HEK293T (cell line): ENCODE measurements at regions not wholly inside any gene's neighbourhood (a gene's known extent, or its start where the extent isn't known, plus 50 kb on each side); places are given as distances from the start of the nearest gene placed in this dataset.

Experiments used
- CTCF ChIA-PET: fragments of 350-600 bp; formaldehyde crosslinking; extraction: SDS; loops from one replicate; lab custom pipeline; 2021; ENCODE audit warnings: antibody characterized with exemption, inconsistent platforms; lab: Yijun Ruan, JAX
- POLR2A ChIA-PET: fragments of 350-600 bp; formaldehyde crosslinking; extraction: SDS; loops from one replicate; lab custom pipeline; 2020; ENCODE audit warnings: antibody characterized with exemption, inconsistent platforms; lab: Yijun Ruan, JAX
- DNase-seq: peaks from one replicate; pipeline ENCODE4 v3.0.0; 2012; ENCODE audit warnings: mixed read lengths; ENCODE audit errors: extremely low spot score
- ARNT ChIP-seq: fragments of 450-650 bp; IDR thresholded peaks from 2 replicates; pipeline ENCODE4 v1.6.1; 2017; ENCODE audit warnings: mild to moderate bottlenecking
- BHLHE40 ChIP-seq: fragments of 450-650 bp; IDR thresholded peaks from 2 replicates; pipeline ENCODE4 v1.6.1; 2016; ENCODE audit warnings: mild to moderate bottlenecking, moderate library complexity, borderline replicate concordance
- CTBP1 ChIP-seq: fragments of 450-650 bp; IDR thresholded peaks from 2 replicates; pipeline ENCODE4 v1.6.1; 2016; ENCODE audit warnings: borderline replicate concordance
- ELF4 ChIP-seq: fragments of 450-650 bp; IDR thresholded peaks from 2 replicates; pipeline ENCODE4 v1.6.1; 2017; ENCODE audit warnings: antibody characterized with exemption
- FOXA1 ChIP-seq: fragments of 450-650 bp; IDR thresholded peaks from 2 replicates; pipeline ENCODE4 v1.6.1; 2016; ENCODE audit warnings: mild to moderate bottlenecking
- FOXK2 ChIP-seq: fragments of 450-650 bp; IDR thresholded peaks from 2 replicates; pipeline ENCODE4 v1.6.1; 2016; ENCODE audit warnings: mild to moderate bottlenecking
- FOXM1 ChIP-seq: fragments of 450-650 bp; IDR thresholded peaks from 2 replicates; pipeline ENCODE4 v1.6.1; 2017; ENCODE audit warnings: mild to moderate bottlenecking, borderline replicate concordance
- HDGF ChIP-seq: fragments of 450-650 bp; IDR thresholded peaks from 2 replicates; pipeline ENCODE4 v1.6.1; 2017; ENCODE audit warnings: antibody characterized with exemption, borderline replicate concordance
- L3MBTL2 ChIP-seq: fragments of 450-650 bp; conservative IDR thresholded peaks from 2 replicates; pipeline ENCODE4 v1.6.1; 2016; ENCODE audit warnings: mild to moderate bottlenecking
- LEF1 ChIP-seq: fragments of 450-650 bp; IDR thresholded peaks from 2 replicates; pipeline ENCODE4 v1.6.1; 2017; ENCODE audit warnings: mild to moderate bottlenecking, borderline replicate concordance
- NFRKB ChIP-seq: fragments of 450-650 bp; IDR thresholded peaks from 2 replicates; pipeline ENCODE4 v1.6.1; 2016; ENCODE audit warnings: mild to moderate bottlenecking, moderate library complexity
- SP1 ChIP-seq: fragments of 450-650 bp; IDR thresholded peaks from 2 replicates; pipeline ENCODE4 v1.6.1; 2017
- SUZ12 ChIP-seq: fragments of 450-650 bp; IDR thresholded peaks from 2 replicates; pipeline ENCODE4 v1.6.1; 2016; ENCODE audit warnings: mild to moderate bottlenecking
- TARDBP ChIP-seq: fragments of 450-650 bp; IDR thresholded peaks from 2 replicates; pipeline ENCODE4 v1.6.1; 2016
- ZNF384 ChIP-seq: fragments of 450-650 bp; IDR thresholded peaks from 2 replicates; pipeline ENCODE4 v1.6.1; 2016
- TF ChIP-seq, protein P1 (sequence below): fragments of 450-650 bp; IDR thresholded peaks from 2 replicates; pipeline ENCODE4 v1.6.1; 2016

GRCh38 chr2:34373586-34374233, 774.6 kb upstream of the FAM98A start:
- ChIA-PET POLR2A (no interaction called here), CTCF (no interaction called here)
- DNase-seq, result no peak
- TF ChIP-seq FOXM1 (no peak), BHLHE40 (no peak), L3MBTL2 (no peak), ZNF384 (no peak), FOXK2 (no peak), TARDBP (no peak), CTBP1 (no peak)
- TF ChIP-seq, protein P1, sequence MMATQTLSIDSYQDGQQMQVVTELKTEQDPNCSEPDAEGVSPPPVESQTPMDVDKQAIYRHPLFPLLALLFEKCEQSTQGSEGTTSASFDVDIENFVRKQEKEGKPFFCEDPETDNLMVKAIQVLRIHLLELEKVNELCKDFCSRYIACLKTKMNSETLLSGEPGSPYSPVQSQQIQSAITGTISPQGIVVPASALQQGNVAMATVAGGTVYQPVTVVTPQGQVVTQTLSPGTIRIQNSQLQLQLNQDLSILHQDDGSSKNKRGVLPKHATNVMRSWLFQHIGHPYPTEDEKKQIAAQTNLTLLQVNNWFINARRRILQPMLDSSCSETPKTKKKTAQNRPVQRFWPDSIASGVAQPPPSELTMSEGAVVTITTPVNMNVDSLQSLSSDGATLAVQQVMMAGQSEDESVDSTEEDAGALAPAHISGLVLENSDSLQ, result no peak

DNA sequence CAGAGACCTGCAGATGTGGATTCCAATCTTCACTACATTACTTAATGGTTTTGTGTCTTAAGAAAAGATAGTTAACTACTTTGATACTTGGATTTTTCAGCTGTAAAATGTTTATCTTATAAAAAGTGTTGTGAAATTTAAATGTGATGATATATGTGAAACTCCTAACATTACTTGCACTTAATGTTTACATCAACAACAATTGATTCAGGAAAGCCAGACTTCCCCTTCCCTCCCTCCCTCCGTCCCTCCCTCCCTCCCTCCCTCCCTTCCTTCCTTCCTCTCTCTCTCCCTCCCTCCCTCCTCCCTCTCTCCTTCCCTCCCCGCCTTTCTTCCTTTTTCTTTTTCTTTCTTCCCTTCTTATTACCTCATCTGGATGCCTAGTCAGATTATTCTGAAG, 773.9 kb upstream of the FAM98A start:
- DNase-seq, result no peak
- TF ChIP-seq FOXM1 (no peak), FOXA1 (no peak), TARDBP (no peak), SP1 (no peak), LEF1 (no peak), CTBP1 (no peak)
- ChIA-PET POLR2A (no interaction called here), CTCF (no interaction called here)

DNA sequence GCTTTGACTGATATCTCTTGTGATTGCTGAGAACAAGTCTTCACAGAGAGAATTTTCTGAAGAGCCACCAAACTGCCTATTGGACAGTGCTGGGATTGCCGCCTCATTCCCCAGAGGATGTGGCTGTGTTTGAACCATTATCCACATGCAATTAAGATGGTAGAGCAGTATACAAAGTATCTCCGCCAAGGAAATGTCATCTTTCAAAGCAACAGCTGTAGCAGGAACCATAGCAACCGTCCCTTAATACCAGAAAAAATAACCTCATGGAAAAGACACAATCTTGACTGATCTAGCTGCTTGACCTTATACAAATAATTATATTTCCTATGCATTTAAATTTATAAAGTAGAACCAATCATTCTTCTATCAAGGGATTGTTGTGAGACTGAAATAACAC, 772.6 kb upstream of the FAM98A start:
- DNase-seq, result no peak
- ChIA-PET CTCF (no interaction called here), POLR2A (no interaction called here)
- TF ChIP-seq LEF1 (no peak), FOXA1 (no peak), ZNF384 (no peak), HDGF (no peak), SUZ12 (no peak), L3MBTL2 (no peak), SP1 (no peak), ARNT (no peak), BHLHE40 (no peak), FOXM1 (no peak), CTBP1 (no peak)

GRCh38 chr2:34368304-34368703, 769.2 kb upstream of the FAM98A start:
- CTCF ChIA-PET, result no interaction called here
- POLR2A ChIA-PET, result no interaction called here
- no peak for DNase-seq
- no peak for TF ChIP-seq TARDBP
- TF ChIP-seq CTBP1, result no peak
- no peak for TF ChIP-seq ELF4
- TF ChIP-seq BHLHE40, result no peak
- no peak for TF ChIP-seq ARNT
- TF ChIP-seq FOXA1, result no peak
- no peak for TF ChIP-seq FOXK2
- no peak for TF ChIP-seq LEF1
- TF ChIP-seq, protein P1, result no peak

GRCh38 chr2:34365932-34366331, 766.8 kb upstream of the FAM98A start:
- TF ChIP-seq FOXK2 (no peak), FOXA1 (no peak), SP1 (no peak), FOXM1 (no peak), HDGF (no peak)
- ChIA-PET POLR2A (no interaction called here), CTCF (no interaction called here)
- DNase-seq, result peak; percentile 21

DNA sequence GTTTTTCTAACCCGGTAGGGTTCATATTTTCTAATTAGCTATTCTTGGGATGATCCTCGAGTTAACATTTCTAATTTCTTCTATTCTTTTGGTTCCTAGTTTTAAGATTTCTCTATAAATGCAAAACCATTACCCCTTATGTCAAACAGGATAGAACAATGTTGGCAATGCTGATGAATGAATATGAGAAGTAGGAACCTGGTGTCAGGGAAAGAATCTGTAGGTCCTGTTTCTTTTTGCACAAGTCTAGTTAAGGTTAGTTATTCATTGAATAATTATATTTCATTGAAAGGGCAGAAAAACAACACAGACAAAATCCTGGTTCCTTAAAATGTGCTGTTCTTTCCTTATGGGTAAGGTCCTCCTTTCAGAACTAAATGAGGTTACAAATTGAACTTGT, 766.4 kb upstream of the FAM98A start:
- CTCF ChIA-PET, result no interaction called here
- TF ChIP-seq ZNF384, result no peak
- POLR2A ChIA-PET, result no interaction called here
- no peak for DNase-seq

GRCh38 chr2:34353509-34354113, 754.5 kb upstream of the FAM98A start:
- DNase-seq, result no peak
- no peak for TF ChIP-seq BHLHE40
- TF ChIP-seq SP1, result no peak
- no peak for TF ChIP-seq CTBP1
- TF ChIP-seq LEF1, result no peak
- ChIA-PET POLR2A (interaction anchor here (0.6 kb wide), 1 partner anchor 87 kb away, joined by 4 read pairs; no protein-coding TSS in a partner anchor), CTCF (no interaction called here)

DNA sequence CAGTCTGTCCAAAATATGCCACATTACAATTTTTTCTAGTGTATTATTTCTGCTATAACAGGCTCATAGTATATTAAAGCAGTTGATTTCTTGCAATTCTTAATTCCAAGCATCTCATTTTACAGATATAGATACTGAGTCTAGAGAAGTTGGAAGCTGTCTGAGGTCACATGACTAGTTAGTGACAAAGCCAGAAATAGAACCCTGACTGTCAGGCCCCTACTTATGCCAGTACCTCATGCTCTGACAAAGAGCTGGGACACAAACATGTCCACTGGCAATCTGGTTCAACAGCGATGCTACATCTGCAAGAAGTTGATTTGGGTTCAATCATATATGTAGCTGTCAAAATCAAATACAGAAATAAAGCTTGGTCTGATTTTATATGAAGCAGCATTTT, 750.4 kb upstream of the FAM98A start:
- ChIA-PET CTCF (no interaction called here), POLR2A (no interaction called here)
- no peak for TF ChIP-seq LEF1
- no peak for TF ChIP-seq NFRKB
- TF ChIP-seq FOXK2, result no peak
- TF ChIP-seq, protein P1, result no peak
- TF ChIP-seq BHLHE40, result no peak
- TF ChIP-seq L3MBTL2, result no peak
- no peak for TF ChIP-seq SP1
- no peak for TF ChIP-seq ZNF384
- no peak for TF ChIP-seq ARNT
- no peak for TF ChIP-seq HDGF
- no peak for TF ChIP-seq TARDBP
- no peak for TF ChIP-seq ELF4
- no peak for TF ChIP-seq SUZ12
- TF ChIP-seq CTBP1, result no peak
- TF ChIP-seq FOXA1, result no peak
- no peak for DNase-seq
